ENCODE measurements at regions not wholly inside any gene's neighbourhood (a gene's known extent, or its start where the extent isn't known, plus 50 kb on each side); places are given as distances from the start of the nearest gene placed in this dataset.

- POLR2A ChIA-PET = no interaction called here
- Mint-ChIP-seq H3K4me1 (no peaks in the 10 kb centered on the region), H3K27ac (no peak overlapping the region), H3K9me3 (ENCODE audit: low read depth) (peaks cover 2% of the 10 kb centered on the region), H3K36me3 (ENCODE audit: low read depth) (no peaks in the 10 kb centered on the region), H3K27me3 (no peaks in the 10 kb centered on the region), H3K4me3 (no peak overlapping the region)
- intact Hi-C loops (cut with DNase I, micrococcal nuclease) = no loop called here
- ATAC-seq (no peak), DNase-seq (no peak)
- CTCF ChIA-PET = no interaction called here
Measured at GRCh38 chr13:70736622-70737317, 628.5 kb upstream of the KLHL1 start.

- H3K4me3 Mint-ChIP-seq = no peak overlapping the region
- no peak overlapping the region for H3K27ac Mint-ChIP-seq
- DNase-seq (no peak), ATAC-seq (no peak)
- H3K4me1 Mint-ChIP-seq = no peaks in the 10 kb centered on the region
- intact Hi-C loops (cut with DNase I, micrococcal nuclease) = no loop called here
- H3K9me3 Mint-ChIP-seq (ENCODE audit: low read depth) = peaks cover 2% of the 10 kb centered on the region
- POLR2A ChIA-PET = no interaction called here
- H3K36me3 Mint-ChIP-seq (ENCODE audit: low read depth) = no peaks in the 10 kb centered on the region
- CTCF ChIA-PET = no interaction called here
- no peaks in the 10 kb centered on the region for H3K27me3 Mint-ChIP-seq
Measured at GRCh38 chr13:70732611-70733010, 624.4 kb upstream of the KLHL1 start.

GRCh38 chr13:70729369-70729768, 621.1 kb upstream of the KLHL1 start:
- ChIA-PET CTCF (interaction anchor here (0.6 kb wide), 1 partner anchor 411 kb away, joined by 3 read pairs; no protein-coding TSS in a partner anchor), POLR2A (no interaction called here)
- no peaks in the 10 kb centered on the region for H3K27me3 Mint-ChIP-seq
- H3K9me3 Mint-ChIP-seq (ENCODE audit: low read depth) = no peaks in the 10 kb centered on the region
- H3K4me1 Mint-ChIP-seq = no peaks in the 10 kb centered on the region
- no peaks in the 10 kb centered on the region for H3K36me3 Mint-ChIP-seq (ENCODE audit: low read depth)
- H3K27ac Mint-ChIP-seq = no peak overlapping the region
- ATAC-seq (no peak), DNase-seq (no peak)
- intact Hi-C loops (cut with DNase I, micrococcal nuclease) = no loop called here
- no peak overlapping the region for H3K4me3 Mint-ChIP-seq

GRCh38 chr13:70723732-70724131, 615.5 kb upstream of the KLHL1 start:
- DNase-seq (no peak), ATAC-seq (no peak)
- ChIA-PET CTCF (no interaction called here), POLR2A (no interaction called here)
- Mint-ChIP-seq H3K27ac (no peak overlapping the region), H3K4me3 (no peak overlapping the region), H3K9me3 (ENCODE audit: low read depth) (peaks cover 2% of the 10 kb centered on the region), H3K36me3 (ENCODE audit: low read depth) (no peaks in the 10 kb centered on the region), H3K4me1 (no peaks in the 10 kb centered on the region), H3K27me3 (no peaks in the 10 kb centered on the region)
- intact Hi-C loops (cut with DNase I, micrococcal nuclease) = no loop called here

GRCh38 chr13:70720386-70720785, 612.1 kb upstream of the KLHL1 start:
- DNase-seq = no peak
- ChIA-PET CTCF (no interaction called here), POLR2A (no interaction called here)
- intact Hi-C loops (cut with DNase I, micrococcal nuclease) = no loop called here
- no peaks in the 10 kb centered on the region for H3K36me3 Mint-ChIP-seq (ENCODE audit: low read depth)
- peaks cover 2% of the 10 kb centered on the region for H3K9me3 Mint-ChIP-seq (ENCODE audit: low read depth)
- no peak for ATAC-seq
- H3K27me3 Mint-ChIP-seq = no peaks in the 10 kb centered on the region
- H3K27ac Mint-ChIP-seq = no peak overlapping the region
- H3K4me1 Mint-ChIP-seq = no peaks in the 10 kb centered on the region
- no peak overlapping the region for H3K4me3 Mint-ChIP-seq

- DNase-seq (no peak), ATAC-seq (no peak)
- POLR2A ChIA-PET = no interaction called here
- H3K27me3 Mint-ChIP-seq = no peaks in the 10 kb centered on the region
- H3K27ac Mint-ChIP-seq = no peak overlapping the region
- H3K4me3 Mint-ChIP-seq = no peak overlapping the region
- peaks cover 2% of the 10 kb centered on the region for H3K9me3 Mint-ChIP-seq (ENCODE audit: low read depth)
- intact Hi-C loops (cut with DNase I, micrococcal nuclease) = no loop called here
- H3K36me3 Mint-ChIP-seq (ENCODE audit: low read depth) = no peaks in the 10 kb centered on the region
- CTCF ChIA-PET = no interaction called here
- H3K4me1 Mint-ChIP-seq = no peaks in the 10 kb centered on the region
Measured at GRCh38 chr13:70714993-70715392, 606.7 kb upstream of the KLHL1 start.

GRCh38 chr13:70708775-70709174, 600.5 kb upstream of the KLHL1 start:
- Mint-ChIP-seq H3K27me3 (no peaks in the 10 kb centered on the region), H3K4me3 (no peak overlapping the region), H3K27ac (no peak overlapping the region), H3K36me3 (ENCODE audit: low read depth) (no peaks in the 10 kb centered on the region), H3K4me1 (no peaks in the 10 kb centered on the region), H3K9me3 (ENCODE audit: low read depth) (peaks cover 4% of the 10 kb centered on the region)
- DNase-seq (no peak), ATAC-seq (no peak)
- intact Hi-C loops (cut with DNase I, micrococcal nuclease) = no loop called here
- CTCF ChIA-PET = no interaction called here
- POLR2A ChIA-PET = no interaction called here

- H3K27ac Mint-ChIP-seq = no peak overlapping the region
- no peaks in the 10 kb centered on the region for H3K36me3 Mint-ChIP-seq (ENCODE audit: low read depth)
- intact Hi-C loops (cut with DNase I, micrococcal nuclease) = no loop called here
- H3K9me3 Mint-ChIP-seq (ENCODE audit: low read depth) = peaks cover 4% of the 10 kb centered on the region
- no peaks in the 10 kb centered on the region for H3K4me1 Mint-ChIP-seq
- CTCF ChIA-PET = no interaction called here
- no peak for DNase-seq
- no peak for ATAC-seq
- POLR2A ChIA-PET = no interaction called here
- no peaks in the 10 kb centered on the region for H3K27me3 Mint-ChIP-seq
- no peak overlapping the region for H3K4me3 Mint-ChIP-seq
Measured at GRCh38 chr13:70703755-70704154, 595.5 kb upstream of the KLHL1 start.

GRCh38 chr13:70694996-70695715, 586.9 kb upstream of the KLHL1 start:
- Mint-ChIP-seq H3K36me3 (ENCODE audit: low read depth) (no peaks in the 10 kb centered on the region), H3K27ac (no peak overlapping the region)
- CTCF ChIA-PET = interaction anchor here (1.1 kb wide), 1 partner anchor 17 kb away, joined by 3 read pairs; no protein-coding TSS in a partner anchor

GRCh38 chr13:70668983-70669382, 560.7 kb upstream of the KLHL1 start:
- Mint-ChIP-seq H3K27me3 (no peaks in the 10 kb centered on the region), H3K4me1 (no peaks in the 10 kb centered on the region), H3K9me3 (ENCODE audit: low read depth) (peaks cover 4% of the 10 kb centered on the region), H3K36me3 (ENCODE audit: low read depth) (no peaks in the 10 kb centered on the region), H3K27ac (no peak overlapping the region), H3K4me3 (no peak overlapping the region)
- DNase-seq = no peak
- no peak for ATAC-seq
- intact Hi-C loops (cut with DNase I, micrococcal nuclease) = no loop called here
- ChIA-PET POLR2A (no interaction called here), CTCF (no interaction called here)

More at GRCh38 chr13:70694996-70695715, 586.9 kb upstream of the KLHL1 start:
- no peak for DNase-seq
- ATAC-seq = no peak
- POLR2A ChIA-PET = no interaction called here
- no peaks in the 10 kb centered on the region for H3K4me1 Mint-ChIP-seq
- intact Hi-C loops (cut with DNase I, micrococcal nuclease) = no loop called here
- no peaks in the 10 kb centered on the region for H3K27me3 Mint-ChIP-seq
- H3K9me3 Mint-ChIP-seq (ENCODE audit: low read depth) = peaks cover 7% of the 10 kb centered on the region
- no peak overlapping the region for H3K4me3 Mint-ChIP-seq

- Mint-ChIP-seq H3K4me1 (no peaks in the 10 kb centered on the region), H3K36me3 (ENCODE audit: low read depth) (no peaks in the 10 kb centered on the region), H3K9me3 (ENCODE audit: low read depth) (peaks cover 4% of the 10 kb centered on the region), H3K4me3 (no peak overlapping the region), H3K27ac (no peak overlapping the region), H3K27me3 (no peaks in the 10 kb centered on the region)
- intact Hi-C loops (cut with DNase I, micrococcal nuclease) = no loop called here
- ChIA-PET CTCF (no interaction called here), POLR2A (no interaction called here)
- ATAC-seq (no peak), DNase-seq (no peak)
Measured at GRCh38 chr13:70668293-70668692, 560.0 kb upstream of the KLHL1 start.

- no peaks in the 10 kb centered on the region for H3K27me3 Mint-ChIP-seq
- H3K9me3 Mint-ChIP-seq (ENCODE audit: low read depth) = peaks cover 2% of the 10 kb centered on the region
- no peaks in the 10 kb centered on the region for H3K36me3 Mint-ChIP-seq (ENCODE audit: low read depth)
- POLR2A ChIA-PET = no interaction called here
- H3K4me3 Mint-ChIP-seq = no peak overlapping the region
- H3K27ac Mint-ChIP-seq = no peak overlapping the region
- CTCF ChIA-PET = no interaction called here
- no peak for ATAC-seq
- no peak for DNase-seq
- H3K4me1 Mint-ChIP-seq = no peaks in the 10 kb centered on the region
- intact Hi-C loops (cut with DNase I, micrococcal nuclease) = no loop called here
Measured at GRCh38 chr13:70666883-70667556, 558.8 kb upstream of the KLHL1 start.
